ENCODE measurements at regions not wholly inside any gene's neighbourhood (a gene's known extent, or its start where the extent isn't known, plus 50 kb on each side); places are given as distances from the start of the nearest gene placed in this dataset.

- Histone ChIP-seq H3K4me1 (ENCODE audit: insufficient read depth, low read length) (no peaks in the 10 kb centered on the region), H3K9ac (ENCODE audit: low read depth, low read length) (no peak overlapping the region), H3K4me2 (ENCODE audit: insufficient read depth, low read length) (no peak overlapping the region), H3K36me3 (ENCODE audit: insufficient read depth, low read length) (no peaks in the 10 kb centered on the region), H3K79me2 (ENCODE audit: insufficient read depth, low read length) (no peaks in the 10 kb centered on the region), H4K20me1 (ENCODE audit: insufficient read depth, low read length) (no peaks in the 10 kb centered on the region), H3K4me3 (ENCODE audit: low read depth in 1 of 2, low read length in 2 of 2) (no peak overlapping the region), H3K27ac (ENCODE audit: low read length) (no peak overlapping the region), H3K27me3 (ENCODE audit: insufficient read depth, low read length, poor library complexity) (no peaks in the 10 kb centered on the region), H2AFZ (ENCODE audit: low read depth, low read length) (no peak overlapping the region), H3K9me3 (ENCODE audit: insufficient read depth, low read length, severe bottlenecking) (no peaks in the 10 kb centered on the region)
- ATAC-seq (ENCODE audit: insufficient read depth, low read depth), result no peak
- DNase-seq, result no peak
- TF ChIP-seq CTCF (IDR thresholded peaks at IDR 0.05; ENCODE audit: borderline replicate concordance, extremely low read depth, low read length, poor library complexity, severe bottlenecking) (no peak), EZH2 (IDR thresholded peaks at IDR 0.05; ENCODE audit: borderline replicate concordance, low read depth, low read length, severe bottlenecking) (no peak)
These were observed 110.7 kb downstream of the EFNB2 start for GRCh38 chr13:106424805-106425204.

GRCh38 chr13:106423530-106423929 is 111.9 kb downstream of the EFNB2 start:
- Histone ChIP-seq H3K4me3 (ENCODE audit: low read depth in 1 of 2, low read length in 2 of 2) (no peak overlapping the region), H3K9ac (ENCODE audit: low read depth, low read length) (no peak overlapping the region), H3K9me3 (ENCODE audit: insufficient read depth, low read length, severe bottlenecking) (no peaks in the 10 kb centered on the region), H4K20me1 (ENCODE audit: insufficient read depth, low read length) (no peaks in the 10 kb centered on the region), H3K36me3 (ENCODE audit: insufficient read depth, low read length) (no peaks in the 10 kb centered on the region), H2AFZ (ENCODE audit: low read depth, low read length) (no peak overlapping the region), H3K27ac (ENCODE audit: low read length) (no peak overlapping the region), H3K79me2 (ENCODE audit: insufficient read depth, low read length) (no peaks in the 10 kb centered on the region), H3K4me1 (ENCODE audit: insufficient read depth, low read length) (no peaks in the 10 kb centered on the region), H3K27me3 (ENCODE audit: insufficient read depth, low read length, poor library complexity) (no peaks in the 10 kb centered on the region), H3K4me2 (ENCODE audit: insufficient read depth, low read length) (no peak overlapping the region)
- TF ChIP-seq CTCF (IDR thresholded peaks at IDR 0.05; ENCODE audit: borderline replicate concordance, extremely low read depth, low read length, poor library complexity, severe bottlenecking) (no peak), EZH2 (IDR thresholded peaks at IDR 0.05; ENCODE audit: borderline replicate concordance, low read depth, low read length, severe bottlenecking) (no peak)
- ATAC-seq (ENCODE audit: insufficient read depth, low read depth) (no peak), DNase-seq (no peak)

GRCh38 chr13:106418556-106418955 is 116.9 kb downstream of the EFNB2 start:
- H3K9ac ChIP-seq (ENCODE audit: low read depth, low read length), result no peak overlapping the region

More at GRCh38 chr13:106418556-106418955, 116.9 kb downstream of the EFNB2 start:
- no peaks in the 10 kb centered on the region for H3K79me2 ChIP-seq (ENCODE audit: insufficient read depth, low read length)
- no peak for ATAC-seq (ENCODE audit: insufficient read depth, low read depth)
- no peak overlapping the region for H2AFZ ChIP-seq (ENCODE audit: low read depth, low read length)
- no peaks in the 10 kb centered on the region for H3K9me3 ChIP-seq (ENCODE audit: insufficient read depth, low read length, severe bottlenecking)
- H3K4me1 ChIP-seq (ENCODE audit: insufficient read depth, low read length), result no peaks in the 10 kb centered on the region
- no peak for DNase-seq
- no peaks in the 10 kb centered on the region for H3K36me3 ChIP-seq (ENCODE audit: insufficient read depth, low read length)
- no peaks in the 10 kb centered on the region for H3K27me3 ChIP-seq (ENCODE audit: insufficient read depth, low read length, poor library complexity)
- no peak overlapping the region for H3K27ac ChIP-seq (ENCODE audit: low read length)
- TF ChIP-seq CTCF (IDR thresholded peaks at IDR 0.05; ENCODE audit: borderline replicate concordance, extremely low read depth, low read length, poor library complexity, severe bottlenecking), result no peak
- TF ChIP-seq EZH2 (IDR thresholded peaks at IDR 0.05; ENCODE audit: borderline replicate concordance, low read depth, low read length, severe bottlenecking), result no peak
- H3K4me2 ChIP-seq (ENCODE audit: insufficient read depth, low read length), result no peak overlapping the region
- no peak overlapping the region for H3K4me3 ChIP-seq (ENCODE audit: low read depth in 1 of 2, low read length in 2 of 2)
- H4K20me1 ChIP-seq (ENCODE audit: insufficient read depth, low read length), result no peaks in the 10 kb centered on the region
